NCI-H1694 (cell line): ENCODE measurements at regions not wholly inside any gene's neighbourhood (a gene's known extent, or its start where the extent isn't known, plus 50 kb on each side); places are given as distances from the start of the nearest gene placed in this dataset.
"Not testable (repeated sequence)": the region's sequence is repeated elsewhere in the genome, so short reads cannot be mapped to it uniquely, and the experiment has no call there.

ENCODE experiments used
- DNase-seq: peaks from one replicate; lab custom pipeline; 2025; lab: John Stamatoyannopoulos, UW

DNA sequence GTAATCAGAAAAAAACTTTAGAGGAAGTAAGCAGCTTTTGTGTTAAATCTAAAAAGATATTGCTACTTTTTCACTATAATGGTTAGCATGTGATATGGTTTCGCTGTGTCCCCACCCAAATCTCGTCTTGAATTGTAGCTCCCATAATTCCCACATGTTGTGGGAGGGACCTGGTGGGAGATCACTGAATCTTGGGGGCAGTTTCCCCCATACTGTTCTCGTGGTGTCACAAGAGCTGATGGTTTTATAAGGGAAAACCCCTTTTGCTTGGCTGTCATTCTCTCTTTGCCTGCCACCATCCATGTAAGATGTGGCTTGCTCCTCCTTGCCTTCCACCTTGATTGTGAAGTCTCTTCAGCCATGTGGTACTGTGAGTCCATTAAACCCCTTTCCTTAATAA is 117.1 kb downstream of the KCNJ2 start:
- no peak for DNase-seq

DNA sequence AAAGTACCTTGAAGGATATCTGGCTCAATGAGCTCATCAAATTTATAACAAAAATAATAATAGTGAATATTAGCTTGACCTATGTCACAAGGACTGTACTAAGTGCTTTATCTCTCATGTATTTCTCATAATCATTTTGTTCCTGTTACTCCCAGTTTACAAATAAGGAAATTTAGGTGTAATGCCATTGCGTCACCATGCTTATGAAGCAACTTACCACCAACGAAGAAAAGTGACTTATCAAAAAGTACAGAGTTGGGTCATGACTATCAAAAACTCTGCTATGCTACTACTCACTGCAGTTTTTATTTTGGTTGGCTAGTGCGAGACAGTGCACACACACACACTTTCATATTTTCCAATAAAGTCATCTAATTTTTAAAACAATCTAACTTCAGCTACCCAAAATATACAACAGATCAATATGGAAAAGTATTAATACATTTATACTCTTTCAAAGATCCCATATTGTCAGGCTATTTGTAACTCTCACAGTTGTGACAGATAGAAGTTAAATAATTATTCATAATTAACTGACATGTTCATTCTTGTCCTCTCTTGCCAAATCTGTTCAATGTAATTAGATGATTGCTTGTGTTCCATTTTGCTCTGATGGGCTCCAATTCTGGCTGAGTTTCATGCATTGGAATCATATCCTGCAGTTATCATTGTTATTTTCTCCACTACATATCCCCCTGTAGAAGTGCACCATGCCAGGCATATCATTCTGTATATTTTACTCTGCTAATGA is 119.4 kb downstream of the KCNJ2 start:
- no peak for DNase-seq

DNA sequence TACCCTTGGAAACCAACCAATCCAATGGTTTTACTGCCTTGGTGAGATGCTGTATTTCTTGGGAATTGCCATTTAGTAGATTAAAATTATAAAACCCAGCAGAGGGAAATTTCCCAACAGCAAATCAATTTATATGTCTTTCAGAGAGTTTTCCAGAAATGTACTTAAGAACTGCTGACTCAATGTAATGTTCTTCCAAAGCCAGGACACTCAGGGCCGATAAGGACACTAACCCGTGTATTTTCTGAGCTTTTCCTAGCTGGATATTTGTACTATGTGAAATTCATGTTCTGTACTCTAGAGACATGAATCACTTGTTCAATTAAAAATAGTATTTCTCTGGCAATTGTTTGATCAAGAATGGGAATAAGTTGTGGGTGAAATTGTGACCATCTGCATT is 121.4 kb downstream of the KCNJ2 start:
- no peak for DNase-seq

DNA sequence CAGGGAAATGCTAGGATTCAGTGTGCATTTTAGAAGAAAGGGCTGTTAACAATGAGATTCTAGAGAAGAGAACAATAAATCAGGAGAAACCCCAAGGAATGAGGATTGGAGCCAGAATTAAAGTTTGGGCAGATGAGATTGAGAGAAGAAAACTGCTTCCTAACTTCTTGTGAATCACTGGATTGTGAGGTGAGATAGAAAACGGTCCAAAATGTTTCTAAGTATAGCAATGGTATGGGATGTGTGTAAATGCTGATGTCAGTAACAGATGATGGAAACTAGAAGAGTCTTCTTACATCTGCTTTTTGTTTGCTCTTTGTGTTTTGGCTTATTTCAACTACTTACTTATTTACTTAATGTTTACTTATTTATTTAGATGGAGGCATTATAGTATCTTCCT is 123.0 kb downstream of the KCNJ2 start:
- DNase-seq: no peak

DNA sequence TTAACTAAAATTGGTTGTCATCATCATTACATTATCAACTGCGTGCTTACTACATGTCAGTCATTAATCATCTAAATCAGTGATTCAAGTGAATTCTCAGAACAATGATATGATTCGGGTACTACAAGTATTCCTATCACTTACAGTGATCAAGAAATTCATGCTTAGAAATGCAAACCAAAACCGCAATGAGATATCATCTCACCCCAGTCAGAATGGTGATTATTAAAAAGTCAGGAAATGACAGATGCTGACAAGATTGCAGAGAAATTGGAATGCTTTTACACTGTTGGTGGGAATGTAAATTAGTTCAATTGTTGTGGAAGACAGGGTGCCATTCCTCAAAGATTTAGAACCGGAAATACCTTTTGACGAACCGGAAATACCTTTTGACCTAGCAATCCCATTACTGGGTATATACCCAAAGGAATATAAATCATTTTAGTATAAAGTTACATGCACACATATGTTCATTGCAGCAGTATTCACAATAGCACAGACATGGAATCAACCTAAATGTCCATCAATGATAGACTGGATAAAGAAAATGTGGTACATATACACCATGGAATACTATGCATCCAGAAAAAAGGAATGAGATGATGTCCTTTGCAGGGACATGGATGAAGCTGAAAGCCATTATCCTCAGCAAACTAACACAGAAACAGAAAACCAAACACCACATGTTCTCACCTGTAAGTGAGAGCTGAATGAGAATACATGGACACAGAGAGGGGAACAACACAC is 124.4 kb downstream of the KCNJ2 start:
- not testable (repeated sequence) for DNase-seq

DNA sequence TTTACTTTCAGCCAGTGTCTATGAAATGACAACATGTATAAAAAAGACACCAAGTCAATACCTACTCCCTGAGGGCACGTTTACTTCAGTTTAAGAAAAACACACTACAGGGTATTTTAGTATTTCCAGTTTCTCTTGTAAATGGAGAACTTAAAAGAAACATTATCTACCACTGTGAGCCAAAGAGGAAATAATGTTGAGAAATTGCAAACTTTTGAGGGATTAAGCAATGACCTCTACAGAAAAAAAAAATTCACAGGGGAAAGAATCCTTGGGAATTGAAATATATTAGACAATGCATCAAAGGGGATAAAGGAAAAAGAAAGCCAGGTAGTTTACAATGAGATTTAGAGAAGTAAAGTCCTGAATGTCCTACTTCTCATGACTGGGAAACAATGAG is 126.0 kb downstream of the KCNJ2 start:
- no peak for DNase-seq

DNA sequence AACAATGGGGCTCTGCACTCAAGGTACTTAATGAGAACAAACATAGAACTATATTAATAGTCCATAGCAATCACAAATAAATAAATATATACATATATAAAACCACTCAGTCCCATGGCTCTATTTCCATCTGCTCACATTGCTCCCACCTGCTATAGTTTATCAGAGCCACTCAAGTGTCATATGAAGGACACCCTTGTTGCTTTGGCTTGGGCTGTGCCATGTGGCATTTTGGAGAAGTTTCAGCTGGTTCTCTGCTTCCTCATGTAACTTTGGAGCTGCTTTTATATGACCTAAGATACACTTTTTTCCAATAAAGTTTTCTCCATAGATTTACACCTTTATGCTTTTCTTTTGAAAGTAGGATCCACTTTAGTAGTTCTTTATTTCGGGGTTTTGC is 126.4 kb downstream of the KCNJ2 start:
- DNase-seq: no peak

DNA sequence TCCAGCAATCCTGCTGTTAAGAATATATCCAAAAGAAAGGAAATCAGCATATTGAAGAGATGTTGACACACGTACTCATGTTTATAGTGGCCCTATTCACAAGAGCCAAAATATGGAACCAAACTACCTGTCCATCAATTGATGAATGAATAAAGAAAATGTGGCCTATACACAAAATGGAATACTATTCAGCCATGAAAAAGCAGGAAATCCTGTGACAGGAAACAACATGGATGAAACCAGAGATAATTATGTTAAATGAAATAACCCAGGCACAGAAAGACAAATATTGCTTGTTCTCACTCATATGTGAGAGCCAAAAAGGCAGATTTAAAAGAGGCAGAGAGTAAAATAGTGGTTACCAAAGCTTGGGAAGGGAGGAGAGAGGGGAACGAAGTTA is 127.1 kb downstream of the KCNJ2 start:
- DNase-seq: no peak

DNA sequence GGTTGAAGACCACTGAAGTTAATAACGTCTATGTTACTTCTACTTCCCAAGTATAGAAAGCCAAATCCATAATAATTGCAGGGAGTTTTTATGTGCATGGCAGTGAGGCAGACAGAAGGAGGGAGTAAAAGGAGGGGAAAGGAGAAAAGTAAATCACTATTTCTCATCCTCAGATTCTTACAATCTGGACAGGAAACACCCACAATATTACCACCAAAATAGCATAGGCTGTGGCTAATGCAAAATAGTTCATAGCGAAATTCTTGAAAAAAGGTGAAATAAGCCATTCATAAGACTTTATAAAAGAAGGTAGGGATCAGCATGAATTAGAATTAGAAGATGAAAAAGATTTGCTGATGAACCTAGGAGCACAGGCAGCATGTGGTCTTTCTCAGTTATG is 128.1 kb downstream of the KCNJ2 start:
- no peak for DNase-seq

DNA sequence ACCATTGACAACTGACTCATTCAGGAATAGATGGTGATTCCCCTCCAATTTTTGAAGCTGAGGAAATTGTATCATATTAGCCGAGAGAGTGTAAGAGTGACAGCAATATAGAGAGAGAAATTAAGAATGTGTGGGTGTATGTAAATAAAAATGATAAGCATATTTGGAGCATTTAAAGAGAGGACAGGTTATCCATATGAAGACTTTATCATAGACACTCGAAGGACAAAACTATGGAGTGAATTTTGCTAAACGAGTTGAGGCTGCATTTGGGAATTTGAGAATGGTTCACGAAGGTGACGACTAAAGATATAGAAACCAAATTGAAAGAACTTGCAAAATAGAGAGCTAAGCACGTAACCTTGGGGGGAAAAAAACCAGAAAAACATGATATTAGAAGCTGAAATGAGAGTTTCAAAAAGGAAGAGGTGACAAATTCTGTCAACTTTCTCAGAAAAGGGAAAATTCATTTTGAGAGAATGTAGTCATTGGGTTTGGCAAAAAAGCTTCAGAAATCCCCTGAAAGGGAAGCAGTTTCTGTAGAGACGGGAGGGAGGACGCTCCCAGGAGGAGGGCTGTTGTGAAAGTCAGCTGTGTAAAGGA is 129.7 kb downstream of the KCNJ2 start:
- DNase-seq: no peak

DNA sequence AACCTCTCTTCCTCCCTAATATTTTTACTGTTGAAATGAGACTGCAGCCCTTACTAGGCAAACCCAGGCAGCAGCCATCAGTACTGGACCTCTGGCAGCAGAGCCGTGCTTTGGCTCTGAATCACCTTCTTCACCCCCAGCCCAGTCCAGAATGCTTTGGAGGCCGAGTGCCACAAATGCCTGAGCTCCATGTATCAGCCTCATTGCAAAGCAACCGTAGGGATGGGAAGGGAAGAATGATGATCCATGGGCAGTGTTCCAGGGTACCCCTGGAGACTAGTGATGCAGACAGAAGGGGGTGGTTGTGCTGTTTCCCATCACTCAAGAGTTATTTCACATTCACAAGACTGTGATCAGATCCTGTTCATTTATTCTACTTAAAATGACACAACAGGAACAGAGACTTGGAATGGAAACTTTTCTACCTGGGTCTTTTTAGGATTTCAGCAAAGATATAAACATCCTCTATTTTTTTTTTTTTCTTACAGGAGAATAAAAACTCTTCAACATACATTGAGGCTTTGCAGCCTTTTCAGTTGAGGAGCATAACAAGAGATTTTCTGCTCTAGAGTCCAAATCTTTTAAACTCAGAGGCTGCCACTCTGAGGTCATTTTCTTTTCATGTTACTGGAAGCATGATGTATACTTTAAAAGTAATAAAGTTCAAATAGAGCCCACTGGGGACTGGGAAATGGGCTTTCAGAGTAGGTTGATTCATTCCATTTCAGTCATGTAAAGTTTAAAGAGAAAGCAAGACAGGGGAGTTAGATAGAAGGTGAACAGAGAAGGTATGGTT is 138.3 kb downstream of the KCNJ2 start:
- no peak for DNase-seq

DNA sequence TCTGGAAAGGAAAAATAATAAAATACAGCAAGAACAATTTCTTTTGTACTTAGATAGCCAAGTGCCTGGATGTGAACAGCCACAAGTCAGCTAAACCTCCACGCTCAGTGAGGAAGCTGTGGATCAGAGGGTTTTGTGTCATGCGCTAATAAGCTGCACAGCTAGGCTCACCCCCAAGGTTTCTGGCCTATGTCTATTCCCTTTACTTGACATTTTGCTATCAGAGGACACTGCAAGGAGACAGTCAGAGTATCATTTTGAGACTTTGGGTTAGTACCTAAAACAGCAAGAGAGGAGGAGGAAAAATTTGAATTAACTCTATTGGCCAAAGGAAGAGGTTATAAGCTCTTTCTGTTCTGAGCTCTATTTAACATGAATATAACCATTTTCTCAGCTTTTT is 139.3 kb downstream of the KCNJ2 start:
- DNase-seq: no peak

DNA sequence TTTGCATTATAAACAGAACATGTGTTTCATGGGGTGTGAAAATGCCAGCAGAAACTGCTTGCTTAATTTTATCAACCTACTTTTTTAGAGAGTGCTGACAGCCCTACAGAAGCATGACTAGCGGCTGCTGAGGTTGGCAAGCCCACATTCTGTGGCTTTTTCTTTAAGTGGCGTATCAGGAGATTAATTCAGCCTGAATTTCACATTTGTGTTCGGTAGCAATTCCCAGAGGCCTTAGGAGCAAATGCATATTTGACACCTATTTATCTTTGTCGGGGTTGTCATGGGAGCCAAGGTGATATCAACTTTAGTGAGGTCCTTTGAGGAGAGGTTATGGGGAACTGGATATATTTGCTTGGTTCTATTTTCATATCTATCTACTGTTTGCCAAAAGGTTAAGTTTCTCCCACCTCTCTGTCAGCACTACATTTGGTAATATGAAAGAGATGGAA is 140.9 kb downstream of the KCNJ2 start:
- no peak for DNase-seq

DNA sequence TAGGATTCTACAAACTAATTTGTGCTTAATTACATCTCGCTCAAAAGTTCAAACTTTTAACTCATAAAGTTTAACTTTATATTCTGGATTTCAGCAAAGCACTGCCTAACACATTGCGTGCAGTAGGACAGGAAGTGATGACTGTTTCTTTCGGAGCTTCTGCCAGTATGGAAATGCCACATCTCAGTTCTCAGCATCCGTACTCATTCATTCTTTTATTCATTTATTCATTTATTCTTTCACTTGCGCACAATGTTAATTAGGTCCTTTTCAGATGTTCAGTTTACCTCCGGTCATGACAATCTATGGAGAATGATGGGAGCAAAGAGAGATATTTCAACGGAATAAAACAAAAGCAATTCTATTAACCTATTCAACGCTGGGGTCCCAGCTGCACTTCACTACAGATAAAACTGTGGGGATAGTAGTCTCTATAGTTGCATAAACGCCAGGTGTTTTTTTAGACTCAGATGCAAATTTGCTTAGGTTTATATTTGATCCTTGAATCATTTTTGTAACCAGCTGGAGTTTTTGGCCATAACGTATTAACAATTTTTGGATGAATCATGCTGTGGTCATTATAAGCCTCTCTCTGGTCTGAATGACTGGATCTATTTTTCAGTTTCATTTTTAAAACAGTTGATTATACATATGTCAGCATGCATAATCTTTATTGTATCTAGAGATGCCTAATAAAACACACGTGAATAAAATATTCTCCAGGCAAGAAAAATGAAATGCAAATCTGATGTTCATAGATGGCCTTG is 143.9 kb downstream of the KCNJ2 start:
- DNase-seq: no peak

DNA sequence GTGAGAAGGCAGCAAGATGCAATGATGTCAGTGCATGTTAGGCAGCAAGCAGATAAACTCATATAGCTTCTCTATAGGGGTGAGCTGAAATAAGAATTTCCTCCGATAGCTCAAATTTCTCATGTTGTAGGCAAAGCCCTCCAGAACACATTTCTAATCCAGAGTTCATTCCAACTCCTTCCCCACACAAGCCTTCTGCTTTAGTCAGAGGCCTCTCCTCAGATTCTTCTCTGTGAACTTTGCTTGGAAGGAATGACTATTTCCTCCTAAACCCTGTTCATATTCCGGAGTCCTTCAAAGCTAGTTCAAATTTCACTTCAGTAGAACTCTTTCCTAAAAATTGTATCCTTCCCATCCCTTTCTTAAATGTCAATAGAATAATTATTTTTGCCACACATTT is 144.8 kb downstream of the KCNJ2 start:
- no peak for DNase-seq

DNA sequence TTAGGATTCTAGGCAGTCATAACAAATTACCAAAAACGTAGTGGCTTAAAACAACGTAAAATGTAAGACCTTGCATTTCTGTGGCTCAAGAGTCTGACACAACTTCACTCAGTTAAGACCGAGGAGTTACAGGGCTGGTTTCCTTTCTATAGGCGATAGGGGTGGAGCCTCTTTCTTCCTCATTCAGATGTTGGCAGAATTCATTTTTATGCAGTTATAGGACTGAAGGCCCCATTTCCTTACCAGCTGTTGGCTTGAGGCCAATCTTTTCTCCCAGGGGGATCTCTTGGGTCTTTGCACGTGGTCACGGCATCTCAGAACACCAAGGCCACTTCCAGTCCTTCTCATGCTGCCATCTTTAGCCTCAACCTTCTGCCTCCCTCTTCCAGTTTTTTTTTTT is 145.2 kb downstream of the KCNJ2 start:
- no peak for DNase-seq

DNA sequence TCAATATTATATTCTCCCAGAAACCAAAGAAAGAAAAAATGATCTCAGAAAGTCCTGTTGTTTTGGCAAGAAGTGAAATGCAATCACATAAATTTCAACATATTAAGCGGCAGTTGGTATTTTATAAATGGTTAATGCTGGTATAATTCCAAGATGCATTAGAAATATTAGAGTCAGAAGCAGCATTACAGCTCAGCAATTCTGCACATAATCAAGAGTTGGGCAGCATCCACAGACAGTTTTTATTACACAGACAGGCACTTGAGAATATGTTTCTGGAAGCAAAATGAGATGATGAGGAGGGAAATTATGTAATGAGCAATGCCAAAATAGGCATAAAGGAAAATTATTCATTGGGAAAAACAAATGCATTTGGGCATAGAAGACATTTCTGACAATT is 148.1 kb downstream of the KCNJ2 start:
- DNase-seq: no peak

DNA sequence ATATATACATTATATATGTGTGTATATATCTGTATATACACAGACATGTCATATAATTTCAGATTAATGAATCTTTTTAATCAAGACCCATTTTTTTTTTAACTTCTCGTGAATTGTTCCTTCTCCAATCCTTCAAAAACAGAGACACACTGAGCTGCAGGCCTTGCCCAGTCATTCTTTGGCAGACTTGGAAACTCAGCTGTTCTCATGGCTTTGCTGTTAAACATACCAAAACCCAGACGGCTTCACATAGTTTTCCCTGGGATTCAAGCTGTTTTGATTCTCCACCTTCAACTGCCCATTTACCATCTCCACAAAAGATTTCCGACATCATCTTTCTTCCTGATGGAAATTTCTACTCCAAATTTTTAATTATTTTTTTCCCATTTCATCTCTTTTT is 148.7 kb downstream of the KCNJ2 start:
- no peak for DNase-seq

DNA sequence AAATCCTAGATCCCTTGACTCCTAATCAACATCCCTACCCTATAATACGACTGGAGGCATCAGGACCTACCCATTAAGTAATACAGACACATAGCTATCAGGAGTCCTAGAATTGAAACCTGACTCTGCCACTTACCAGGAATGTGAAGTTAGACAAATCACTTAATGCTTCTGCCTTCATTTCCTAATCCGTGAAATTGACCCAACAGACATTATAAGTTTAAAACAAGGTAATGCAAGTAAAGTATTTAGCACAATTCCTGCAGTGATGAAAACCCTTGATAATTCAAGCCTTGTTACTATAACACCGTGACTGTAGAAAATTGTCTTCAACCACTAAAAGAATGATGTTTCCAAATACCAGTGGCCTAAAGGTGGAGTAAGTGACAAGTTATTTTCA is 150.2 kb downstream of the KCNJ2 start:
- no peak for DNase-seq

DNA sequence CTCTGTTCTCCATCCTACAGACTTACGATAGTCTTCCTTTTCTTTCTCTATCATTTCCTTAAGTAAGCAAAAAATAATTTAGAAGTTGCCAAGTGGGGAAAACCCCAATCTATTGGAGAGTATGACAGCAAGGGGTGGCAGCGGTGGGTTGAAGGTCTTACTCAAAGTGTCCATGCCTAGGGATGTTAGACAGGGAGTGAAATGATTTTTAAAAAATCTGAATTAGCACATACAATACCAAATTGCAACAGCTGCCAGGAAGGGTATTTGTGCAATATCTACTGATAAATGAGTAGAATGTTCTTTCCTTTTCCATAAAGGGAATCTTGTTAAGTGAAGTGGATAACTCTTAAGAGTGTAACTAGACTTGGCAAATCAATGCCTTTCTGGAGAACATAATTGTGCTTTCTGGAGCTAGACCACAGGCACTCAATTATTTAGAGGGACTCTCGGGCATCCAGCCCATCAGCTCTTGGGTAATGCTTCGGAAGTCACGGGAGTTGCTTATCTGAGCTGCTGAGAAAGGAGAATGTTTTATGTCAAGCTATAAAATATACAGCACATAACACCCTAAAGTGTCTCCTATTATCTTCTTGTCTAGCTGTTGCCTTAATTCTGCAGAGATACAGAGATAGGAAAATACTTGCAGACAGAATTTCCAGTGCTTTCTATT is 151.5 kb downstream of the KCNJ2 start:
- DNase-seq: no peak

DNA sequence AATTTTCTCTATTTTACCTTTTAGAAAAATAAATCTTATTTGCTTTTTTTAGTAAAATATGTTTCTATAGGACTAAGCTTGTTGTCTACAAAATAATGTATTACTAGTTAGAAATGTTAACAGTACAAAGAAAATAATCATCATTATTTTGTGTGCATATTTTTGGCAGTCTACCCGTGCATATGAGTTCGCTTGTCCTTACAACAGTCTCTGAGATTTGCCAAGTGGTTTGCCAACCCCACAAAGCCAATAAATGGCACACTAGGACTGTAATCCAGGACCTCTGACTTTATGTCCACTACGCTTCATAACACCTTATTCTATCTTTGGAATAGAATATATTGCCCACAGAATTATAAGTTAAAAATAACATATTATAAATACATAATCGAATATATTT is 152.0 kb downstream of the KCNJ2 start:
- DNase-seq: no peak
